GM12865 (cell line): ENCODE measurements at regions not wholly inside any gene's neighbourhood (a gene's known extent, or its start where the extent isn't known, plus 50 kb on each side); places are given as distances from the start of the nearest gene placed in this dataset.

Experiments used
- DNase-seq: peaks from one replicate; pipeline ENCODE4 v3.0.0; 2010; ENCODE audit warnings: low read depth
- H3K4me3 ChIP-seq: 2 replicates; pipeline ENCODE4 v1.5.1; 2011; ENCODE audit warnings: mild to moderate bottlenecking, low read depth, low read length, control low read depth
- CTCF ChIP-seq: IDR thresholded peaks from 2 replicates; pipeline ENCODE4 v1.5.1; 2011; ENCODE audit warnings: low read length, control low read depth, low read depth, inconsistent platforms; ENCODE audit not compliant: insufficient read depth; ENCODE audit errors: missing control alignments

- DNase-seq: no peak
- H3K4me3 ChIP-seq: no peak overlapping the region
- no peak for TF ChIP-seq CTCF
Observed at GRCh38 chr1:181949500-181949899, 112.0 kb downstream of the ZNF648 start.

- DNase-seq: no peak
- no peak overlapping the region for H3K4me3 ChIP-seq
- no peak for TF ChIP-seq CTCF
Observed at GRCh38 chr1:181948372-181948771, 113.1 kb downstream of the ZNF648 start.

GRCh38 chr1:181947441-181947840 lies 114.1 kb downstream of the ZNF648 start:
- H3K4me3 ChIP-seq: no peak overlapping the region
- no peak for TF ChIP-seq CTCF
- DNase-seq: no peak

- peak; percentile 79 for TF ChIP-seq CTCF
- peak; percentile 92 for DNase-seq
- H3K4me3 ChIP-seq: peak overlapping the region; percentile 21
Observed at GRCh38 chr1:181936768-181937581, 124.5 kb downstream of the ZNF648 start.

DNA sequence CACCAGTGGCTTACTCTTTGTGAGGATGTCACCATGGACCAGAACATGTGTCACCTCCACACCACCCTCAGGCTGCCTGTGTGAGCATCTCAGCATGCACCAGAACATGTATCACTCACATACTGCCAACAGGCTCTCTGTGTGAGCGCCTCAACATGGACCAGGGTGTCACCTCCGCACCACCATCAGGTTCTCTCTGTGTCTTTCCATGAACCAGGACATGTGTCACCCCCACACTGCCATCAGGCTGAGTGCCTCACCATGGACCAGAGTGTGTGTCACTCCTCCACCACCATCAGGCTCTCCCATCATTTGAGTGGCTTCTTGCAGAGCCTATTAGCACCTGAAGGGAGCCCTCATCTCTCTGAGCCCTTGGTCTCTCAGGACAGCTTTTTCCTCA lies 125.2 kb downstream of the ZNF648 start:
- TF ChIP-seq CTCF: no peak
- H3K4me3 ChIP-seq: no peak overlapping the region

DNA sequence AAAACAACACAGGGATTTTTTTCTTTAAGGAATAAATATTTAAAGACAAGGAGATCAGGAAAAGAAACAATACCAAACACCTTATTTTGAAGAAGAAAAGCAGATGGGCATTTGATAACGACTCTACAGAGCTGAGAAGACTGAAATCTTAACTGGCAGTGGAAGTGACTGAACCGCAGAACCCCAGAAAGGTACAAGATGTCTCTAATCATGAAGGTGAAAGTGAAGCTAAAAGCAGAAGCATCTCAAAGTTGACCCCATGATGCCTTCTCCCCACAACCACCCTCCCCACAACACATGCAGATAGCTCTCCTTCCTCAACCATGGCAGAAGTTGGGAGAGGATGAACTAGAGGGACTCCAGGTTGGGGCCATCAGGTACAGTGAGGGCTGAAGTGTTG lies 129.6 kb downstream of the ZNF648 start:
- DNase-seq: peak; percentile 11
- no peak overlapping the region for H3K4me3 ChIP-seq
- TF ChIP-seq CTCF: no peak

More for the DNA sequence above, 125.2 kb downstream of the ZNF648 start:
- no peak for DNase-seq

DNA sequence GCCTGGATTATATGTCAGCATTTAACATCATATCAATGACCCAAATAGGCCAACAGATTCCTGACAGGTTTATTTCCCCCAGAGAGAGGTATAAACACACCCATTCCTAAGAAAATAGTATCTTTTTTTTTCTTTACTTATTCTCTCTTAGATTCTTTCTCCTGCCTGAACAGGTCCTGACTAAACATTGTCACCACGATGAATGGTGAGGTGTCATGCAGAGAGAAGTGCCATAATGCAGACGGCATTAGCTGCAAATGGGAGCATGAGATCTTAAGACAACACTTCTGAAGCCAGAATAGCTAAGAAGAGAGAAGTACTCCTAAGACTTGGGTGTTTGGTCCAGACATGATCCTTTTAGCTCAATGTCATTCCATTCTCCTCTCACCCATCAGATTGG lies 131.3 kb downstream of the ZNF648 start:
- TF ChIP-seq CTCF: no peak
- no peak for DNase-seq
- no peak overlapping the region for H3K4me3 ChIP-seq
